Liver (tissue), 8 donors: ENCODE measurements at regions not wholly inside any gene's neighbourhood (a gene's known extent, or its start where the extent isn't known, plus 50 kb on each side); places are given as distances from the start of the nearest gene placed in this dataset.

Experiments
- DNase-seq: peaks from one replicate; pipeline ENCODE4 v3.0.0-alpha.2; 2017; ENCODE audit warnings: low spot score
- H3K27ac ChIP-seq, 2 donors: one replicate each; pipeline ENCODE4 v1.7.0; 2013; ENCODE audit warnings: inconsistent platforms in 2 of 2, low read length in 2 of 2, control low read depth in 1 of 2, low read depth in 1 of 2, mild to moderate bottlenecking in 1 of 2
- H3K27me3 ChIP-seq, 4 donors: one replicate each; pipeline versions ENCODE4 v1.6.1 to v1.7.0; 2013; ENCODE audit warnings: low read length in 3 of 4, inconsistent platforms in 1 of 4, mild to moderate bottlenecking in 1 of 4, moderate library complexity in 1 of 4; ENCODE audit not compliant: control insufficient read depth in 4 of 4, insufficient read depth in 4 of 4
- H3K36me3 ChIP-seq, 4 donors: one replicate each; pipeline versions ENCODE4 v1.6.1 to v1.7.0; 2013; ENCODE audit warnings: low read length in 3 of 4, mild to moderate bottlenecking in 3 of 4, low read depth in 1 of 4, moderate library complexity in 1 of 4; ENCODE audit not compliant: control insufficient read depth in 4 of 4, insufficient read depth in 3 of 4
- H3K4me1 ChIP-seq, 4 donors: one replicate each; pipeline versions ENCODE4 v1.6.1 to v1.7.0; 2013; ENCODE audit warnings: low read length in 3 of 4, mild to moderate bottlenecking in 3 of 4, moderate library complexity in 1 of 4; ENCODE audit not compliant: control insufficient read depth in 4 of 4, insufficient read depth in 4 of 4
- H3K4me3 ChIP-seq, 3 donors: one replicate each; pipeline versions ENCODE4 v1.6.1 to v1.7.0; 2013; ENCODE audit warnings: low read length in 3 of 3, control low read depth in 1 of 3, low read depth in 1 of 3, mild to moderate bottlenecking in 1 of 3
- H3K9ac ChIP-seq, 2 donors: one replicate each; pipeline ENCODE4 v1.7.0; 2013; ENCODE audit warnings: low read length in 2 of 2, mild to moderate bottlenecking in 2 of 2, moderate library complexity in 2 of 2, control low read depth in 1 of 2, low read depth in 1 of 2
- H3K9me3 ChIP-seq, 4 donors: one replicate each; pipeline versions ENCODE4 v1.6.1 to v1.7.0; 2013; ENCODE audit warnings: low read length in 3 of 4; ENCODE audit not compliant: control insufficient read depth in 4 of 4
- ATF3 ChIP-seq: IDR thresholded peaks from 2 replicates; pipeline ENCODE4 v1.6.1; 2016; ENCODE audit warnings: antibody characterized with exemption
- CTCF ChIP-seq: fragments of 150-350 bp; IDR thresholded peaks from 2 replicates; pipeline ENCODE4 v1.5.1; 2017; ENCODE audit warnings: improper control_type of control experiment, low read depth, low read length; ENCODE audit not compliant: missing input control
- FOXA1 ChIP-seq: IDR thresholded peaks from 2 replicates; pipeline ENCODE4 v1.6.1; 2016; ENCODE audit warnings: antibody characterized with exemption
- FOXA2 ChIP-seq: IDR thresholded peaks from 2 replicates; pipeline ENCODE4 v1.6.1; 2016; ENCODE audit warnings: antibody characterized with exemption
- GABPA ChIP-seq, 2 donors: IDR thresholded peaks in 1 of 2; conservative IDR thresholded peaks in 1 of 2; 2 replicates each; pipeline ENCODE4 v1.6.1; 2016; ENCODE audit warnings: antibody characterized with exemption in 2 of 2, mild to moderate bottlenecking in 1 of 2, moderate library complexity in 1 of 2
- HNF4A ChIP-seq, 2 donors: conservative IDR thresholded peaks; 2 replicates each; pipeline ENCODE4 v1.6.1; 2016; ENCODE audit warnings: antibody characterized with exemption in 2 of 2, mild to moderate bottlenecking in 2 of 2
- HNF4G ChIP-seq: IDR thresholded peaks from 2 replicates; pipeline ENCODE4 v1.6.1; 2016; ENCODE audit warnings: antibody characterized with exemption
- RAD21 ChIP-seq, 2 donors: IDR thresholded peaks; 2 replicates each; pipeline ENCODE4 v1.6.1; 2016; ENCODE audit warnings: antibody characterized with exemption in 2 of 2, mild to moderate bottlenecking in 2 of 2
- REST ChIP-seq: IDR thresholded peaks from 2 replicates; pipeline ENCODE4 v1.6.1; 2016; ENCODE audit warnings: antibody characterized with exemption, mild to moderate bottlenecking
- RXRA ChIP-seq, 2 donors: IDR thresholded peaks; 2 replicates each; pipeline ENCODE4 v1.6.1; 2017 to 2018; ENCODE audit warnings: antibody characterized with exemption in 2 of 2, mild to moderate bottlenecking in 1 of 2
- TAF1 ChIP-seq: conservative IDR thresholded peaks from 2 replicates; pipeline ENCODE4 v1.6.1; 2016; ENCODE audit warnings: antibody characterized with exemption, mild to moderate bottlenecking
- YY1 ChIP-seq: IDR thresholded peaks from 2 replicates; pipeline ENCODE4 v1.6.1; 2016; ENCODE audit warnings: antibody characterized with exemption, mild to moderate bottlenecking
- ZBTB33 ChIP-seq: IDR thresholded peaks from 2 replicates; pipeline ENCODE4 v1.6.1; 2016; ENCODE audit warnings: antibody characterized with exemption
- WGBS: extraction: QIAGEN DNeasy Blood & Tissue Kit; methylation state at CpG from one replicate; pipeline ENCODE4 v1.1.7; 2013; 5-methylcytosine and 5-hydroxymethylcytosine counted together
- donor health status: healthy.
- donor health status: healthy.
- donor health status: healthy.
- donor health status: healthy.
- donor health status: healthy.

GRCh38 chr3:5796541-5796940, 609.0 kb downstream of the EDEM1 start:
- DNase-seq = no peak
- Histone ChIP-seq H3K27me3 (no peaks in the 10 kb centered on the region), H3K4me3 (no peak overlapping the region), H3K27ac (no peak overlapping the region), H3K9ac (no peak overlapping the region), H3K36me3 (no peaks in the 10 kb centered on the region), H3K4me1 (peaks cover 0 to 2% (median 0%) of the 10 kb centered on the region in 4 donors), H3K9me3 (no peaks in the 10 kb centered on the region)
- 67% methylated on average over 2 of the region's 2 CpGs for WGBS
- no peak for TF ChIP-seq HNF4A (conservative IDR thresholded peaks at IDR 0.05)

- Histone ChIP-seq H3K4me1 (peaks cover 0 to 2% (median 0%) of the 10 kb centered on the region in 4 donors), H3K4me3 (no peak overlapping the region), H3K27me3 (no peaks in the 10 kb centered on the region), H3K9me3 (no peaks in the 10 kb centered on the region), H3K36me3 (no peaks in the 10 kb centered on the region), H3K9ac (no peak overlapping the region), H3K27ac (no peak overlapping the region)
- no peak for TF ChIP-seq HNF4G
- WGBS = 86% methylated on average over 2 of the region's 2 CpGs
- DNase-seq = no peak
Observed at GRCh38 chr3:5798809-5799208, 611.3 kb downstream of the EDEM1 start.

GRCh38 chr3:5799398-5799797, 611.9 kb downstream of the EDEM1 start:
- Histone ChIP-seq H3K4me3 (no peak overlapping the region), H3K4me1 (peaks cover 0 to 2% (median 0%) of the 10 kb centered on the region in 4 donors), H3K36me3 (no peaks in the 10 kb centered on the region), H3K27me3 (no peaks in the 10 kb centered on the region), H3K27ac (no peak overlapping the region), H3K9me3 (no peaks in the 10 kb centered on the region), H3K9ac (no peak overlapping the region)
- TF ChIP-seq CTCF (no peak), ZBTB33 (no peak), HNF4G (no peak), YY1 (no peak), ATF3 (no peak), RAD21 (IDR thresholded peaks at IDR 0.05) (no peak), GABPA (IDR thresholded peaks at IDR 0.05 in 1 of 2, conservative IDR thresholded peaks at IDR 0.05 in 1 of 2) (no peak), HNF4A (conservative IDR thresholded peaks at IDR 0.05) (no peak), RXRA (IDR thresholded peaks at IDR 0.05) (no peak)
- no peak for DNase-seq

GRCh38 chr3:5800965-5801364, 613.5 kb downstream of the EDEM1 start:
- Histone ChIP-seq H3K27me3 (no peaks in the 10 kb centered on the region), H3K4me1 (peaks cover 0 to 2% (median 0%) of the 10 kb centered on the region in 4 donors), H3K27ac (no peak overlapping the region), H3K9me3 (no peaks in the 10 kb centered on the region), H3K9ac (no peak overlapping the region), H3K4me3 (no peak overlapping the region), H3K36me3 (no peaks in the 10 kb centered on the region)
- no peak for DNase-seq
- no peak for TF ChIP-seq ATF3
- no peak for TF ChIP-seq TAF1
- no peak for TF ChIP-seq FOXA1
- TF ChIP-seq REST = no peak
- no peak for TF ChIP-seq FOXA2
- TF ChIP-seq HNF4G = no peak
- 74% methylated on average over 4 of the region's 4 CpGs for WGBS
